ENCODE measurements at regions not wholly inside any gene's neighbourhood (a gene's known extent, or its start where the extent isn't known, plus 50 kb on each side); places are given as distances from the start of the nearest gene placed in this dataset.

DNA sequence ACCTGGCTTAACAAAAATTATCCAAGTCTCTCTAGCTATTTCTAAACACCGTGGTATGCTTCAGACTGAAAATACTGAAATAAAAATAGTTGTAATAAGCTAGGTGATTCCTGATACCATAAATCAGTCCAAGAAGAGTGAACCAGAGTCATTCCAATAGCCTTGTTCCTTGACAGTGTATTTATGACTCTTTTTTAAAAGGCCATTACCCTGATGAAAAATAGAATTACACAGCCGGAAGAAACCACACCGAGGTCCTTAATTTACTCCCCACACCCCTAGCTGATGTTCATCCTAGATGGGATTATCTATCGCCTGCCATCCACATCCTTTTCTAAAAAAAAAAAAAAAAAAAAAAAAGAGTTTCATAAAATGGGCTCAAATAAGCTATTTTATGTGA is 457.6 kb upstream of the GRAMD2B start:
- TF ChIP-seq POLR2A (IDR thresholded peaks at IDR 0.05), result no peak
- TF ChIP-seq, protein P1, sequence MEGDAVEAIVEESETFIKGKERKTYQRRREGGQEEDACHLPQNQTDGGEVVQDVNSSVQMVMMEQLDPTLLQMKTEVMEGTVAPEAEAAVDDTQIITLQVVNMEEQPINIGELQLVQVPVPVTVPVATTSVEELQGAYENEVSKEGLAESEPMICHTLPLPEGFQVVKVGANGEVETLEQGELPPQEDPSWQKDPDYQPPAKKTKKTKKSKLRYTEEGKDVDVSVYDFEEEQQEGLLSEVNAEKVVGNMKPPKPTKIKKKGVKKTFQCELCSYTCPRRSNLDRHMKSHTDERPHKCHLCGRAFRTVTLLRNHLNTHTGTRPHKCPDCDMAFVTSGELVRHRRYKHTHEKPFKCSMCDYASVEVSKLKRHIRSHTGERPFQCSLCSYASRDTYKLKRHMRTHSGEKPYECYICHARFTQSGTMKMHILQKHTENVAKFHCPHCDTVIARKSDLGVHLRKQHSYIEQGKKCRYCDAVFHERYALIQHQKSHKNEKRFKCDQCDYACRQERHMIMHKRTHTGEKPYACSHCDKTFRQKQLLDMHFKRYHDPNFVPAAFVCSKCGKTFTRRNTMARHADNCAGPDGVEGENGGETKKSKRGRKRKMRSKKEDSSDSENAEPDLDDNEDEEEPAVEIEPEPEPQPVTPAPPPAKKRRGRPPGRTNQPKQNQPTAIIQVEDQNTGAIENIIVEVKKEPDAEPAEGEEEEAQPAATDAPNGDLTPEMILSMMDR (IDR thresholded peaks at IDR 0.05), result no peak

Measured in lower leg skin (tissue), 3 donors.